ENCODE measurements at regions not wholly inside any gene's neighbourhood (a gene's known extent, or its start where the extent isn't known, plus 50 kb on each side); places are given as distances from the start of the nearest gene placed in this dataset.

- TF ChIP-seq CTCF (IDR thresholded peaks at IDR 0.05; ENCODE audit: insufficient read depth, low read length, poor library complexity, severe bottlenecking) = no peak
- TF ChIP-seq EZH2phosphoT487 (conservative IDR thresholded peaks at IDR 0.05; ENCODE audit: low read length) = no peak
Measured at GRCh38 chr2:5264361-5264760, 427.8 kb upstream of the SOX11 start.
